ENCODE measurements at regions not wholly inside any gene's neighbourhood (a gene's known extent, or its start where the extent isn't known, plus 50 kb on each side); places are given as distances from the start of the nearest gene placed in this dataset.

DNA sequence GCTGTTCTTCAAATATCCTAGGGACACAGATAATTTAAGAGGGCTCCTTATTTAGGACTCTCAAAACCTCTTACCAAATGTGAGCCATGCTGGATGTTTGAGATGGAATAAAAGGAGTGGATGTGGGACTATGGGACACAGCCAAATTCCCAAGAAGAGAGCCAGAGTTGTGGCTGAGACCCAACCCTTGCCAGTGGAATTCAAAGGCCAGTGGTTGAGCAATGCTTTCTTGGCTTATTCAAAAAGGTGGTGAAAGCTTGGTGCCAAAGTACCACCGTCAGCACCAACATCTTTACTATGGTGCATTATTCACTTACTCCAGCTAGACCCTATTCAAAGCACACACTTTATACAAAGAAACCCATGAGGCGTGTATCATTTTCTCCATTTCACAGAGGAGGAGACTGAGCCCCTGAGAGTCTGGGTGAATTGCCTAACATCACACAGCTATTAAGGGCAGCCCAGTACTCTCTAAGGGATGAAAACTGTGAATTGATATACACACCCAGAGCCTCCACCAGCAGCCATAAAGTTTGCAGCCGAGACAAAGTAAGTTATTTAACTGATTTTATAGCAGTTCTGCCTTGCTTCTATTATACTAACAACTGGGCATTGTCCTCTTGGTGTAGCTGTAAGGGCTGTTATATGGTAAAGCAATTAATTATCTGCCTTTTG is 391.7 kb downstream of the ACTL7B start:
- TF ChIP-seq, protein P1, sequence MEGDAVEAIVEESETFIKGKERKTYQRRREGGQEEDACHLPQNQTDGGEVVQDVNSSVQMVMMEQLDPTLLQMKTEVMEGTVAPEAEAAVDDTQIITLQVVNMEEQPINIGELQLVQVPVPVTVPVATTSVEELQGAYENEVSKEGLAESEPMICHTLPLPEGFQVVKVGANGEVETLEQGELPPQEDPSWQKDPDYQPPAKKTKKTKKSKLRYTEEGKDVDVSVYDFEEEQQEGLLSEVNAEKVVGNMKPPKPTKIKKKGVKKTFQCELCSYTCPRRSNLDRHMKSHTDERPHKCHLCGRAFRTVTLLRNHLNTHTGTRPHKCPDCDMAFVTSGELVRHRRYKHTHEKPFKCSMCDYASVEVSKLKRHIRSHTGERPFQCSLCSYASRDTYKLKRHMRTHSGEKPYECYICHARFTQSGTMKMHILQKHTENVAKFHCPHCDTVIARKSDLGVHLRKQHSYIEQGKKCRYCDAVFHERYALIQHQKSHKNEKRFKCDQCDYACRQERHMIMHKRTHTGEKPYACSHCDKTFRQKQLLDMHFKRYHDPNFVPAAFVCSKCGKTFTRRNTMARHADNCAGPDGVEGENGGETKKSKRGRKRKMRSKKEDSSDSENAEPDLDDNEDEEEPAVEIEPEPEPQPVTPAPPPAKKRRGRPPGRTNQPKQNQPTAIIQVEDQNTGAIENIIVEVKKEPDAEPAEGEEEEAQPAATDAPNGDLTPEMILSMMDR (IDR thresholded peaks at IDR 0.05): no peak
- TF ChIP-seq POLR2AphosphoS5 (IDR thresholded peaks at IDR 0.05) (no peak), POLR2A (IDR thresholded peaks at IDR 0.05) (no peak), EP300 (IDR thresholded peaks at IDR 0.05; ENCODE audit: low read depth) (no peak)

Data from transverse colon (tissue), 4 donors.